ENCODE measurements at regions not wholly inside any gene's neighbourhood (a gene's known extent, or its start where the extent isn't known, plus 50 kb on each side); places are given as distances from the start of the nearest gene placed in this dataset.

- TF ChIP-seq EZH2 (IDR thresholded peaks at IDR 0.05; ENCODE audit: insufficient read depth, low read length) (no peak), CTCF (IDR thresholded peaks at IDR 0.05; ENCODE audit: insufficient read depth, low read depth, low read length) (no peak)
Observed at GRCh38 chr12:88251798-88252197, 109.7 kb downstream of the TMTC3 start.

Measured in astrocyte (in vitro differentiated cells and primary cell).